Glutamatergic neuron (in vitro differentiated cells): ENCODE measurements at regions not wholly inside any gene's neighbourhood (a gene's known extent, or its start where the extent isn't known, plus 50 kb on each side); places are given as distances from the start of the nearest gene placed in this dataset.
"Not testable (repeated sequence)": the region's sequence is repeated elsewhere in the genome, so short reads cannot be mapped to it uniquely, and the experiment has no call there.

Experiments
- DNase-seq: peaks from one replicate; pipeline ENCODE4 v3.0.0; 2022
- H3K27ac Mint-ChIP-seq: one replicate; pipeline ENCODE4 v1.8.0; 2020; ENCODE audit warnings: mild to moderate bottlenecking, mixed read lengths, inconsistent platforms; ENCODE audit not compliant: unreplicated experiment
- H3K27me3 Mint-ChIP-seq: one replicate; pipeline ENCODE4 v1.8.0; 2020; ENCODE audit warnings: mild to moderate bottlenecking, moderate library complexity, mixed read lengths, inconsistent platforms; ENCODE audit not compliant: unreplicated experiment
- H3K36me3 Mint-ChIP-seq: one replicate; pipeline ENCODE4 v1.8.0; 2020; ENCODE audit warnings: mild to moderate bottlenecking, mixed read lengths, inconsistent platforms; ENCODE audit not compliant: unreplicated experiment
- H3K4me1 Mint-ChIP-seq: one replicate; pipeline ENCODE4 v1.8.0; 2020; ENCODE audit warnings: mild to moderate bottlenecking, low read depth, mixed read lengths, inconsistent platforms; ENCODE audit not compliant: unreplicated experiment
- H3K4me3 Mint-ChIP-seq: one replicate; pipeline ENCODE4 v1.8.0; 2020; ENCODE audit warnings: mild to moderate bottlenecking, mixed read lengths, inconsistent platforms; ENCODE audit not compliant: unreplicated experiment
- H3K9me3 Mint-ChIP-seq: one replicate; pipeline ENCODE4 v1.8.0; 2020; ENCODE audit warnings: mild to moderate bottlenecking, moderate library complexity, mixed read lengths, inconsistent platforms; ENCODE audit not compliant: unreplicated experiment
- TF ChIP-seq, protein P1 (sequence below): fragments of 200-600 bp; sonication (generic); IDR thresholded peaks from one replicate; pipeline ENCODE4 v1.5.0; 2021; ENCODE audit not compliant: partially characterized antibody, unreplicated experiment

DNA sequence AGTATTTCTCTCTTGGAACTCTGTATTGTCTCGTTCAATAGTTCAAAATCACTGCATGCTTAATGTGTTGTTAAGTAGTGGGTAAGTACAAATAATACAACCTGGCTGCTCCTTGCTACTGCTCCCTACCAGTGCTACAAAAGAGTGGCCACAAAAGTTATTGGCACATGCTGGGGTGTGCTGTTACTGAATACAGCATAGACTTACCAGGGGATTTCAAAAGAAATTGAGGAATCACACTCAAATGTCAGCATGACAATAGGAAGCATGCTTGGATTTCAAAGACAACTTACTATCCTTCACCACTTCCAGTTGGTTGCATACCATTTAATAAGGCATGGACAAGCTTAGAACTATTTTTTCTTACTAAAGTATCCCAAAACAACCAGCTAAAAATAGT, 1041.3 kb upstream of the SPRY2 start:
- no peaks in the 10 kb centered on the region for H3K27me3 Mint-ChIP-seq
- no peaks in the 10 kb centered on the region for H3K36me3 Mint-ChIP-seq
- TF ChIP-seq, protein P1, sequence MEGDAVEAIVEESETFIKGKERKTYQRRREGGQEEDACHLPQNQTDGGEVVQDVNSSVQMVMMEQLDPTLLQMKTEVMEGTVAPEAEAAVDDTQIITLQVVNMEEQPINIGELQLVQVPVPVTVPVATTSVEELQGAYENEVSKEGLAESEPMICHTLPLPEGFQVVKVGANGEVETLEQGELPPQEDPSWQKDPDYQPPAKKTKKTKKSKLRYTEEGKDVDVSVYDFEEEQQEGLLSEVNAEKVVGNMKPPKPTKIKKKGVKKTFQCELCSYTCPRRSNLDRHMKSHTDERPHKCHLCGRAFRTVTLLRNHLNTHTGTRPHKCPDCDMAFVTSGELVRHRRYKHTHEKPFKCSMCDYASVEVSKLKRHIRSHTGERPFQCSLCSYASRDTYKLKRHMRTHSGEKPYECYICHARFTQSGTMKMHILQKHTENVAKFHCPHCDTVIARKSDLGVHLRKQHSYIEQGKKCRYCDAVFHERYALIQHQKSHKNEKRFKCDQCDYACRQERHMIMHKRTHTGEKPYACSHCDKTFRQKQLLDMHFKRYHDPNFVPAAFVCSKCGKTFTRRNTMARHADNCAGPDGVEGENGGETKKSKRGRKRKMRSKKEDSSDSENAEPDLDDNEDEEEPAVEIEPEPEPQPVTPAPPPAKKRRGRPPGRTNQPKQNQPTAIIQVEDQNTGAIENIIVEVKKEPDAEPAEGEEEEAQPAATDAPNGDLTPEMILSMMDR = no peak
- no peak overlapping the region for H3K4me3 Mint-ChIP-seq
- H3K4me1 Mint-ChIP-seq = no peaks in the 10 kb centered on the region
- no peaks in the 10 kb centered on the region for H3K9me3 Mint-ChIP-seq
- DNase-seq = no peak
- H3K27ac Mint-ChIP-seq = no peak overlapping the region

DNA sequence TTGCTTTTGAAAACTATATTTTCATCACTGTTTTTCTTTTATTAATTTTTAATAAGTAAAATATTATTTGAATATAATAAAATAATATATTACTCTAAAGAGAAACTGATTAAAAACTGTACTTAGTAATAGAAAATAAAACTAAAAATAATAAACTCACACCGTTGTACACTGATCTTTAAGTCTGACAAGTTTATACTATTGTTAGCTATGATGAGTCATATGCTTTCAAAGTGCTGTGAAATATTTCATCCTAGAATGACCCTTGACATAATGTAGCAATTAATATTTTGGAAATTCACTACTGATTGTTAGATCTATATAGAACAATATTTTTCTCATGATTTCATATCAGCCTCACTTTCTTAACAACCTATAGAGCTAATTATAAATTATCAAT, 1040.6 kb upstream of the SPRY2 start:
- no peak overlapping the region for H3K27ac Mint-ChIP-seq
- H3K9me3 Mint-ChIP-seq = no peaks in the 10 kb centered on the region
- H3K27me3 Mint-ChIP-seq = no peaks in the 10 kb centered on the region
- H3K4me1 Mint-ChIP-seq = no peaks in the 10 kb centered on the region
- H3K4me3 Mint-ChIP-seq = no peak overlapping the region
- TF ChIP-seq, protein P1 = no peak
- no peaks in the 10 kb centered on the region for H3K36me3 Mint-ChIP-seq
- DNase-seq = no peak

DNA sequence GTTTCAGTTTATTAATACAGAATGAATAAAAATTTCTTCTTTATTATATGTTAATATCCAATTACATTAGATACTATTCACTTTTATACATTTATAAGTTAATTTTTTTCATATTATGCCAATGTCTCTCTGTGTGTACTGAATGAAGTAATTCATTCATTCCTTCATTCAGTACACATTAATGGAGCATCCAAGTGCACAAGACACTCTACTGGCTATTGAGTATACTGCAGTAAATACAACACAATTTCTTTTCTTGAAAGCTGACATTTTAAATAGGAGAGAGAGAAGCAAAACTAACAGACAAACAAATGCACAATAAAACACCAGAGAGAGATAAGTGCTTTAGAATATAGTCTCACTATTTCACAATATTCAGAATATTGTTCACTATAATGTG, 1038.3 kb upstream of the SPRY2 start:
- TF ChIP-seq, protein P1 = no peak
- H3K4me3 Mint-ChIP-seq = no peak overlapping the region
- no peaks in the 10 kb centered on the region for H3K4me1 Mint-ChIP-seq

DNA sequence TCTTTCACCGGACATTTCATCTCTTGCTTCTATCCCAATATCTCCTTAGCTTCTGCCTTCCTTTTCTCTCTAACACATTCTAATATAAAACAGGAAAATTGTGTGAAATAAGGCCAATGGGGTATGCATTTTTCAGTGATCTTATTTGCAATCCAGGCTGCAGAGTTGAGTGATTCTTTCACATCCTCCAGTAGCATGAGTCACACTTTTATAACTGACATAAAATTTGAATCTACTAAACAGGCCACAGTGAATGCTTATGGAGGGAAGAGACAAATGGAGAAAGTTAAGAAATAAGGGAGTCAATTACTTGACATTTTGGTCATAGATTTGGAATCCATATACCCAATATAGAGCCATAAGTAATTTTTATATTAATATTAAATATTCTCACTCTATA, 1037.0 kb upstream of the SPRY2 start:
- TF ChIP-seq, protein P1 = no peak
- no peaks in the 10 kb centered on the region for H3K4me1 Mint-ChIP-seq
- H3K9me3 Mint-ChIP-seq = no peaks in the 10 kb centered on the region
- DNase-seq = no peak
- H3K27ac Mint-ChIP-seq = no peak overlapping the region
- H3K4me3 Mint-ChIP-seq = no peak overlapping the region
- H3K36me3 Mint-ChIP-seq = no peaks in the 10 kb centered on the region
- no peaks in the 10 kb centered on the region for H3K27me3 Mint-ChIP-seq

More for the DNA sequence above, 1038.3 kb upstream of the SPRY2 start:
- no peaks in the 10 kb centered on the region for H3K9me3 Mint-ChIP-seq
- H3K36me3 Mint-ChIP-seq = no peaks in the 10 kb centered on the region
- H3K27ac Mint-ChIP-seq = no peak overlapping the region
- H3K27me3 Mint-ChIP-seq = no peaks in the 10 kb centered on the region
- no peak for DNase-seq

DNA sequence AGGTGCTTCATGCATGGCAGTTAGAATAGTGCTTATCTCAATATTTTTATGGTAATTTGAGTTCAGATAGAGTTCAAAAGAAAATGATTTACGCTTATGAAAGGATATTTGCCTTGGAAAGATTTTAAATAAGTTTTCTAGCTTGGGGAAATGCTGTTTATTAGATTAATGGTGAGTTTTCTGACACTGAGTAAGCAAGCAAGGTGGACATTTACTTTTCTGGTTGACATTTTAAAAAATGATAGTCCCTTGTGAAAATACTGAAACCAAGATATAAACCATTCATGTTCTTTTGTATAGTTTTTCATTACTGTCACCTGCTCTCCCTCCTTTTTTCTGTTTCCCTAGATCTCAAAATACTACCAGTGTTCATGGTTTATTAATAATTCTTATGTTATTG, 1034.8 kb upstream of the SPRY2 start:
- Mint-ChIP-seq H3K27me3 (no peaks in the 10 kb centered on the region), H3K27ac (no peak overlapping the region), H3K36me3 (no peaks in the 10 kb centered on the region), H3K9me3 (no peaks in the 10 kb centered on the region), H3K4me1 (no peaks in the 10 kb centered on the region), H3K4me3 (no peak overlapping the region)
- TF ChIP-seq, protein P1 = no peak
- DNase-seq = no peak

DNA sequence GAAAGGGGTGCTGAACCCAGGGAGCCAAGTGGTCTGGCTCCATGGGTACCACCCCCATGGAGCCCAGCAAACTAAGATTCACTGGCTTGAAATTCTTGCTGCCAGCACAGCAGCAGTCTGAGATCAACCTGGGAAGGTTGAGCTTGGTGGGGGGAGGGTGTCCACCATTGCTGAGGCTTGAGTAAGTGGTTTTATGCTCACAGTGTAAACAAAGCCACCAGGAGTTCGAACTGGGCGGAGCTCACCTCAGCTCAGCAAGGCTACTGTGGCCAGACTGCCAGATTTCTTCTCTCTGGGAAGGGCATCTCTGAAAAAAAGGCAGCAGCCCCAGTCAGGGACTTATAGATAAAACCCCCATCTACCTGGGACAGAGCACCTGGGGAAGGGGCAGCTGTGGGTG, 1021.8 kb upstream of the SPRY2 start:
- not testable (repeated sequence) for H3K4me1 Mint-ChIP-seq, H3K4me3 Mint-ChIP-seq, H3K27ac Mint-ChIP-seq, DNase-seq, H3K9me3 Mint-ChIP-seq, H3K27me3 Mint-ChIP-seq, H3K36me3 Mint-ChIP-seq
